GM12878 (cell line): ENCODE measurements at regions not wholly inside any gene's neighbourhood (a gene's known extent, or its start where the extent isn't known, plus 50 kb on each side); places are given as distances from the start of the nearest gene placed in this dataset.

ENCODE experiments used
- ATAC-seq: fragments of 200-7000 bp; cut with Tn5 transposase; 3 replicates; pipeline ENCODE4 v1.9.1; 2020; ENCODE audit warnings: mild to moderate bottlenecking, moderate library complexity
- BruUV-seq: library from RNA; stranded (reverse); fragments of 400-500 nt; replicated peaks from 2 replicates; lab custom pipeline; 2021; lab: Mats Ljungman, UMichigan
- CTCF ChIA-PET: fragments of 300-600 bp; sonication (Branson Sonifier 250); formaldehyde crosslinking; extraction: SDS; loops from one replicate; lab custom pipeline; 2021; ENCODE audit warnings: inconsistent platforms; lab: Yijun Ruan, JAX
- POLR2A ChIA-PET: fragments of 350-600 bp; formaldehyde crosslinking; extraction: SDS; loops from one replicate; lab custom pipeline; 2021; ENCODE audit warnings: inconsistent platforms; lab: Charles Lee
- RAD21 ChIA-PET: fragments of 300-600 bp; sonication (Branson Sonifier 250); formaldehyde crosslinking; loops from one replicate; lab custom pipeline; 2023; ENCODE audit warnings: antibody characterized with exemption; ENCODE audit not compliant: unreplicated experiment; lab: Charles Lee
- SMC1A ChIA-PET: fragments of 300-600 bp; sonication (Branson Sonifier 250); formaldehyde crosslinking; loops from one replicate; lab custom pipeline; 2023; ENCODE audit not compliant: unreplicated experiment, uncharacterized antibody; lab: Charles Lee
- DNase-seq: peaks from one replicate; pipeline ENCODE4 v3.0.0-alpha.2; 2011; ENCODE audit warnings: low read depth, low spot score
- FAIRE-seq: peaks from 3 replicates; lab custom pipeline; 2011; peaks lifted over from hg19 to GRCh38; lab: Jason Lieb, UNC
- H2AFZ ChIP-seq: 2 replicates; pipeline ENCODE4 v1.6.0; 2011; ENCODE audit warnings: low read depth, low read length, control low read depth; ENCODE audit not compliant: control insufficient read depth
- H3K27ac ChIP-seq: 2 replicates; pipeline ENCODE4 v1.5.1; 2011; ENCODE audit warnings: control low read depth; ENCODE audit not compliant: control insufficient read depth, insufficient read depth
- H3K27me3 ChIP-seq, 2 experiments: replicated peaks in 1 of 2; 2 replicates each; pipeline versions ENCODE4 v1.6.0 to v1.6.1; 2011; ENCODE audit warnings: low read length in 1 of 2; ENCODE audit not compliant: control insufficient read depth in 2 of 2, insufficient read depth in 2 of 2
- H3K36me3 ChIP-seq, 2 experiments: 2 replicates each; pipeline ENCODE4 v1.5.1; 2011; ENCODE audit warnings: low read length in 1 of 2; ENCODE audit not compliant: control insufficient read depth in 2 of 2, insufficient read depth in 2 of 2
- H3K4me1 ChIP-seq: 2 replicates; pipeline ENCODE4 v1.6.1; 2011; ENCODE audit warnings: mild to moderate bottlenecking, low read length, moderate library complexity, mixed read lengths; ENCODE audit not compliant: control insufficient read depth, insufficient read depth
- H3K4me2 ChIP-seq: 2 replicates; pipeline ENCODE4 v1.6.0; 2011; ENCODE audit warnings: control low read depth; ENCODE audit not compliant: control insufficient read depth, insufficient read depth
- H3K4me3 ChIP-seq: fragments of 200-600 bp; sonication (generic); 2 replicates; pipeline ENCODE4 v1.5.1; 2016
- H3K79me2 ChIP-seq: 2 replicates; pipeline ENCODE4 v1.6.0; 2011; ENCODE audit warnings: low read length; ENCODE audit not compliant: control insufficient read depth, insufficient read depth
- H3K9ac ChIP-seq: 2 replicates; pipeline ENCODE4 v1.8.0; 2011; ENCODE audit warnings: low read length, control low read depth, mixed read lengths; ENCODE audit not compliant: control insufficient read depth, insufficient read depth
- H3K9me3 ChIP-seq: replicated peaks from 3 replicates; pipeline ENCODE4 v1.5.1; 2011; ENCODE audit warnings: mild to moderate bottlenecking, low read length; ENCODE audit not compliant: control insufficient read depth, insufficient read depth
- H4K20me1 ChIP-seq: 2 replicates; pipeline ENCODE4 v1.6.0; 2011; ENCODE audit not compliant: control insufficient read depth, insufficient read depth
- DPF2 ChIP-seq: fragments of 450-650 bp; IDR thresholded peaks from 2 replicates; pipeline ENCODE4 v1.6.1; 2017; ENCODE audit warnings: mild to moderate bottlenecking
- E2F4 ChIP-seq: IDR thresholded peaks from 2 replicates; pipeline ENCODE4 v1.6.1; 2012; ENCODE audit warnings: low read depth, low read length, improper control_type of control experiment
- LARP7 ChIP-seq: fragments of 450-650 bp; IDR thresholded peaks from 2 replicates; pipeline ENCODE4 v1.6.1; 2017; ENCODE audit warnings: mild to moderate bottlenecking
- RBBP5 ChIP-seq: fragments of 200-600 bp; sonication (generic); conservative IDR thresholded peaks from 2 replicates; pipeline ENCODE4 v1.6.1; 2016
- ZBTB33 ChIP-seq: fragments of 450-650 bp; IDR thresholded peaks from 2 replicates; pipeline ENCODE4 v1.6.1; 2017; ENCODE audit warnings: mild to moderate bottlenecking
- WGBS: methylation state at CpG from one replicate; pipeline ENCODE4 v1.1.6; 2016; ENCODE audit warnings: low lambda C conversion rate; ENCODE audit not compliant: insufficient replicate concordance, insufficient coverage; ENCODE audit errors: missing lambda C conversion rate; 5-methylcytosine and 5-hydroxymethylcytosine counted together
- in situ Hi-C: fragments of 300-500 bp; cut with MboI; formaldehyde crosslinking; loops from 9 replicates; pipeline ENCODE4 v1.14.3; 2018; ENCODE audit warnings: mixed read lengths
- intact Hi-C: fragments of 100-400 bp; cut with micrococcal nuclease; formaldehyde crosslinking; loops from one replicate; pipeline ENCODE4 v1.14.2; 2022; ENCODE audit not compliant: unreplicated experiment
- TF ChIP-seq, protein P1 (sequence below): fragments of 450-650 bp; IDR thresholded peaks from 2 replicates; pipeline ENCODE4 v1.6.1; 2017; ENCODE audit warnings: antibody characterized with exemption, mild to moderate bottlenecking, moderate library complexity

DNA sequence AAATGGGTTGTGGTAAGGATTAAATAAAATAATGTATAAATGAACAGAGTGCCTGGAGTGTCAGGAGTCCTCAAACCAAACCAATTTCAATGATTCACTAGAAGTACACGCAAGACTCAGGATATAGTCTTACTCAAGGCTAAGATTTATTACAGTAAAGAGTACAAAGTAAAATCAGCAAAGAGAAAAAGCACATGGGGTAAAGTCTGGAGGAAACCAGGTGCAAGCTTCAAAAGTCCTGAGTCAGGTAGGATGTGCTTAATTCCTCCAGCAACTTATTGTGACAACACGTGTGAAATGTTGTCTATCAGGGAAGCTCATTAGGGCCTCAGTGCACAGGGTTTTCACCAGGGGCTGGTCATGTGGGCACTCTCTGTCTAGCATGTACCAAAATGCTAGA, 105.8 kb upstream of the NAP1L1 start:
- SMC1A ChIA-PET: no interaction called here

More for the DNA sequence above, 105.8 kb upstream of the NAP1L1 start:
- RAD21 ChIA-PET: no interaction called here
- Histone ChIP-seq H3K9ac (no peak overlapping the region), H3K4me2 (no peak overlapping the region), H3K9me3 (no peaks in the 10 kb centered on the region; the same call in 2 of the 3 replicates), H3K27me3 (no peaks in the 10 kb centered on the region), H3K27ac (no peak overlapping the region), H2AFZ (no peak overlapping the region), H3K4me1 (no peaks in the 10 kb centered on the region), H3K36me3 (no peaks in the 10 kb centered on the region), H4K20me1 (no peaks in the 10 kb centered on the region), H3K79me2 (no peaks in the 10 kb centered on the region), H3K4me3 (no peak overlapping the region)
- intact Hi-C loops: no loop called here
- ATAC-seq (no peak), DNase-seq (no peak), FAIRE-seq (no peak)
- POLR2A ChIA-PET: no interaction called here
- CTCF ChIA-PET: no interaction called here
- no TSS peak for BruUV-seq
- TF ChIP-seq E2F4: no peak
- no peak for TF ChIP-seq RBBP5
- TF ChIP-seq, protein P1, sequence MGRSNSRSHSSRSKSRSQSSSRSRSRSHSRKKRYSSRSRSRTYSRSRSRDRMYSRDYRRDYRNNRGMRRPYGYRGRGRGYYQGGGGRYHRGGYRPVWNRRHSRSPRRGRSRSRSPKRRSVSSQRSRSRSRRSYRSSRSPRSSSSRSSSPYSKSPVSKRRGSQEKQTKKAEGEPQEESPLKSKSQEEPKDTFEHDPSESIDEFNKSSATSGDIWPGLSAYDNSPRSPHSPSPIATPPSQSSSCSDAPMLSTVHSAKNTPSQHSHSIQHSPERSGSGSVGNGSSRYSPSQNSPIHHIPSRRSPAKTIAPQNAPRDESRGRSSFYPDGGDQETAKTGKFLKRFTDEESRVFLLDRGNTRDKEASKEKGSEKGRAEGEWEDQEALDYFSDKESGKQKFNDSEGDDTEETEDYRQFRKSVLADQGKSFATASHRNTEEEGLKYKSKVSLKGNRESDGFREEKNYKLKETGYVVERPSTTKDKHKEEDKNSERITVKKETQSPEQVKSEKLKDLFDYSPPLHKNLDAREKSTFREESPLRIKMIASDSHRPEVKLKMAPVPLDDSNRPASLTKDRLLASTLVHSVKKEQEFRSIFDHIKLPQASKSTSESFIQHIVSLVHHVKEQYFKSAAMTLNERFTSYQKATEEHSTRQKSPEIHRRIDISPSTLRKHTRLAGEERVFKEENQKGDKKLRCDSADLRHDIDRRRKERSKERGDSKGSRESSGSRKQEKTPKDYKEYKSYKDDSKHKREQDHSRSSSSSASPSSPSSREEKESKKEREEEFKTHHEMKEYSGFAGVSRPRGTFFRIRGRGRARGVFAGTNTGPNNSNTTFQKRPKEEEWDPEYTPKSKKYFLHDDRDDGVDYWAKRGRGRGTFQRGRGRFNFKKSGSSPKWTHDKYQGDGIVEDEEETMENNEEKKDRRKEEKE: no peak
- no peak for TF ChIP-seq DPF2
- no peak for TF ChIP-seq ZBTB33
- TF ChIP-seq LARP7: no peak
- in situ Hi-C loops: no loop called here
- WGBS: 51% methylated on average over 2 of the region's 2 CpGs
